Fibroblast of lung (primary cell): ENCODE measurements at regions not wholly inside any gene's neighbourhood (a gene's known extent, or its start where the extent isn't known, plus 50 kb on each side); places are given as distances from the start of the nearest gene placed in this dataset.

ENCODE experiments used
- CTCF ChIP-seq, 2 donors: IDR thresholded peaks in 1 of 2; conservative IDR thresholded peaks in 1 of 2; 1 replicate in 1 of 2; 2 replicates in 1 of 2; pipeline ENCODE4 v1.5.1; 2011 to 2012; ENCODE audit warnings: low read length in 2 of 2, control low read depth in 1 of 2, inconsistent platforms in 1 of 2, low read depth in 1 of 2, mild to moderate bottlenecking in 1 of 2
- EZH2 ChIP-seq: IDR thresholded peaks from 2 replicates; pipeline ENCODE4 v1.5.1; 2012; ENCODE audit warnings: low read length, control low read depth, mild to moderate bottlenecking; ENCODE audit errors: missing control alignments

DNA sequence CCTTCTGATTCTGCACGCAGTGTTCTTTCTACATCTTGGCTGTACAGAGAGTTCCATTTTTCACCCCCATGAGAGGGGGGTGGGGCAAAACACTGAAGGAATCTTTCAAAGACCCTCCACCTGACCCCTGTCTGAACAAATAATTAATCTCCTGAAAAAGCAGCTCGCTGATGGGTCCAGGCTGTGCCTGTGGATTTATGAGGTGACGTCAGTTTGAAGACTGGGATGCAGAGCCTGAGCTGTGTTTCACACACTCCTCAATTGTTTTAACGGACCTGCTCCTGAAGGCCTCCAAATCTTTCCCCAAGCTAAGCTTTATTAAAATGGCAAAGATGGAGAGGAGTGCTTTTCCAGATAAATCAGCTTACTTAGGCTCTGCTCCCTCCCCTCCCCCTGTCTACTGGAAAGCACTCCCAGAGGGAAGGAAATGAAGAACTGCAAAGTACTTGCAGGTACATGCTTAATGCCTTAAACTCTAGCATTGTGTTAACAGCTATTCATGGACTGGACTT is 390.2 kb upstream of the TNP1 start:
- TF ChIP-seq CTCF (conservative IDR thresholded peaks at IDR 0.05 in 1 of 2, IDR thresholded peaks at IDR 0.05 in 1 of 2; ENCODE audit: low read depth in 1 of 2, low read length in 2 of 2) = no peak
- TF ChIP-seq EZH2 = no peak
